ENCODE measurements at regions not wholly inside any gene's neighbourhood (a gene's known extent, or its start where the extent isn't known, plus 50 kb on each side); places are given as distances from the start of the nearest gene placed in this dataset.

DNA sequence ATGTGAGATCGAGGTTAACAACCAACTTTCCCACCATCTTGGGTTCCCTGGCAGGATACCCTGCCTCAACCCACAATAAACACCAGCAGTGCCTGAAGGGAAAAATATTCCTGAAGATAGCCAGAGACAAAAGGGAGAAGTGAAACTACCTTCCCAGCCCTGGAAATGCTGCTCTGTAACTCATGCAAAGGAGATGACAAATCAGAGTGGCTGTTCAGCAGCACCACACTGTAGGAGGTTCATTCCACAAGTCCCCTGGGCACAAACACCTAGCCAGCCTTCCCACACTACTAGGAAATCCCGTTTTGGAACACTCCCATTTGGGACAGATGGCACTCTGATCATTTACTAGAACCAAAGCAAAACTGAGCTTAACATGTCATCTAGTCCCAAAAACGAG lies 190.7 kb upstream of the RBBP8 start:
- no peak overlapping the region for H2BK12ac ChIP-seq (ENCODE audit: low read length)
- DNase-seq = no peak
- no peaks in the 10 kb centered on the region for H3K79me1 ChIP-seq (ENCODE audit: low read length)
- no peak overlapping the region for H4K12ac ChIP-seq (ENCODE audit: low read depth, low read length)
- no peaks in the 10 kb centered on the region for H3K9me3 ChIP-seq (ENCODE audit: insufficient read depth, low read depth, low read length)
- H2AFZ ChIP-seq (ENCODE audit: insufficient read depth, low read length, poor library complexity) = no peak overlapping the region
- no peak overlapping the region for H2BK5ac ChIP-seq (ENCODE audit: low read depth, low read length, poor library complexity)
- no peak overlapping the region for H3K4me3 ChIP-seq (ENCODE audit: low read depth, low read length)
- H2AK5ac ChIP-seq (ENCODE audit: low read length) = no peak overlapping the region
- H4K91ac ChIP-seq (ENCODE audit: low read depth, low read length) = no peak overlapping the region
- no peak overlapping the region for H3K18ac ChIP-seq (ENCODE audit: low read length)
- H3K14ac ChIP-seq (ENCODE audit: low read length) = no peak overlapping the region
- no peaks in the 10 kb centered on the region for H3K4me1 ChIP-seq (ENCODE audit: control insufficient read depth in 1 of 2, insufficient read depth in 2 of 2, low read length in 2 of 2)
- H3K9ac ChIP-seq (ENCODE audit: low read length) = no peak overlapping the region
- H2BK120ac ChIP-seq (ENCODE audit: insufficient read depth, low read length, poor library complexity) = no peak overlapping the region
- H3K23ac ChIP-seq (ENCODE audit: low read length) = no peak overlapping the region
- H3K4me2 ChIP-seq (ENCODE audit: low read length) = no peak overlapping the region
- no peaks in the 10 kb centered on the region for H3K36me3 ChIP-seq (ENCODE audit: control insufficient read depth in 1 of 2, insufficient read depth in 2 of 2, low read length in 2 of 2)
- H4K8ac ChIP-seq (ENCODE audit: low read depth, low read length) = no peak overlapping the region
- H3K27ac ChIP-seq (ENCODE audit: low read depth, low read length) = no peak overlapping the region
- no CpG with 5 or more reads among the region's 3 CpGs for WGBS (ENCODE audit: extremely low coverage, insufficient coverage, insufficient read length)
- H3K79me2 ChIP-seq (ENCODE audit: control insufficient read depth, insufficient read depth, low read length, poor library complexity) = no peaks in the 10 kb centered on the region
- no peak overlapping the region for H3K4ac ChIP-seq (ENCODE audit: low read depth, low read length)
- no peaks in the 10 kb centered on the region for H3K27me3 ChIP-seq (ENCODE audit: insufficient read depth, low read length)

DNA sequence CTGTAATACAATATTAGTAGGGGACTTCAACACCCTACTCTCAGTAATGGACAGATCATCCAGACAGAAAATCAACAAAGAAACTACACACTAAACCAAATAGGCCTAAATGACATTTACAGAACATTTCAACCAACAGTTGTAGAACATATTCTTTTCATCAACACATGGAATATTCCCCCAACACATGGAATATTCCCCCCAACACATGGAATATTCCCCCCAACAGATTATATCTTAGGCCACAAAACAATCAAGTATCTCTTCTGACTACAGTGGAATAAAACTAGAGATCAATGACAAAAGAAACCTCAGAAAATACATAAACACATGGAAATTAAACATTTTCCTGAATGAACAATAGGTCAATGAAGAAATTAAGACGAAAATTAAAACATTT lies 187.2 kb upstream of the RBBP8 start:
- H3K4me3 ChIP-seq (ENCODE audit: low read depth, low read length) = no peak overlapping the region
- no peak overlapping the region for H3K9ac ChIP-seq (ENCODE audit: low read length)
- no peak overlapping the region for H3K27ac ChIP-seq (ENCODE audit: low read depth, low read length)
- DNase-seq = no peak
- no peak overlapping the region for H3K4ac ChIP-seq (ENCODE audit: low read depth, low read length)
- H4K91ac ChIP-seq (ENCODE audit: low read depth, low read length) = no peak overlapping the region
- H3K9me3 ChIP-seq (ENCODE audit: insufficient read depth, low read depth, low read length) = no peaks in the 10 kb centered on the region
- H2AFZ ChIP-seq (ENCODE audit: insufficient read depth, low read length, poor library complexity) = no peak overlapping the region
- no peaks in the 10 kb centered on the region for H3K79me1 ChIP-seq (ENCODE audit: low read length)
- H3K18ac ChIP-seq (ENCODE audit: low read length) = no peak overlapping the region
- H3K36me3 ChIP-seq (ENCODE audit: control insufficient read depth in 1 of 2, insufficient read depth in 2 of 2, low read length in 2 of 2) = no peaks in the 10 kb centered on the region
- no peak overlapping the region for H2BK12ac ChIP-seq (ENCODE audit: low read length)
- H3K14ac ChIP-seq (ENCODE audit: low read length) = no peak overlapping the region
- H4K8ac ChIP-seq (ENCODE audit: low read depth, low read length) = no peak overlapping the region
- no peak overlapping the region for H2BK5ac ChIP-seq (ENCODE audit: low read depth, low read length, poor library complexity)
- no peak overlapping the region for H3K4me2 ChIP-seq (ENCODE audit: low read length)
- no peaks in the 10 kb centered on the region for H3K4me1 ChIP-seq (ENCODE audit: control insufficient read depth in 1 of 2, insufficient read depth in 2 of 2, low read length in 2 of 2)
- no peak overlapping the region for H4K12ac ChIP-seq (ENCODE audit: low read depth, low read length)
- H3K23ac ChIP-seq (ENCODE audit: low read length) = no peak overlapping the region
- H3K27me3 ChIP-seq (ENCODE audit: insufficient read depth, low read length) = no peaks in the 10 kb centered on the region
- no peak overlapping the region for H2AK5ac ChIP-seq (ENCODE audit: low read length)
- no peaks in the 10 kb centered on the region for H3K79me2 ChIP-seq (ENCODE audit: control insufficient read depth, insufficient read depth, low read length, poor library complexity)
- no CpG with 5 or more reads among the region's 1 CpG for WGBS (ENCODE audit: extremely low coverage, insufficient coverage, insufficient read length)
- H2BK120ac ChIP-seq (ENCODE audit: insufficient read depth, low read length, poor library complexity) = no peak overlapping the region

DNA sequence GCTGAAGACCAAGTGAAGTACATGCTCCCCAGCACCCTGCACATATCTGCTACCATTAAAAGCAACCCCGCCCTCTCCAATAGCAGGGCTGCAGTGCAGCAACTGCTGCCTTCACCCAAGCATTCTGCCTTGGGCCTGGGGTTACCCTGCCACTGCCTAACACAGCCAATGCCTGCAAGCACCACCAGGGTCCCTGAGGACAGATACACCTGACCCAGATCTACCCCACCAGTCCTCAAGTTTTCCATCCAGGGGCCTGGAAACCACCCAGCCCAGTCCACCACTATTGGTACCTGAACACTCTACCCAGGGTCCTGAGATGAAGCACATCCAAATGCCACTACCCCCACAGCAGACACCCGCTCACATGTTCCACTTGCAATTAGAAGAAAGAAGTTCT lies 181.1 kb upstream of the RBBP8 start:
- Histone ChIP-seq H2BK5ac (ENCODE audit: low read depth, low read length, poor library complexity) (no peak overlapping the region), H3K79me2 (ENCODE audit: control insufficient read depth, insufficient read depth, low read length, poor library complexity) (no peaks in the 10 kb centered on the region), H3K14ac (ENCODE audit: low read length) (no peak overlapping the region), H3K4me2 (ENCODE audit: low read length) (no peak overlapping the region), H3K79me1 (ENCODE audit: low read length) (no peaks in the 10 kb centered on the region), H4K8ac (ENCODE audit: low read depth, low read length) (no peak overlapping the region), H3K27me3 (ENCODE audit: insufficient read depth, low read length) (no peaks in the 10 kb centered on the region), H3K18ac (ENCODE audit: low read length) (no peak overlapping the region), H2BK12ac (ENCODE audit: low read length) (no peak overlapping the region), H3K36me3 (ENCODE audit: control insufficient read depth in 1 of 2, insufficient read depth in 2 of 2, low read length in 2 of 2) (no peaks in the 10 kb centered on the region), H2AK5ac (ENCODE audit: low read length) (no peak overlapping the region), H3K4me1 (ENCODE audit: control insufficient read depth in 1 of 2, insufficient read depth in 2 of 2, low read length in 2 of 2) (no peaks in the 10 kb centered on the region), H4K12ac (ENCODE audit: low read depth, low read length) (no peak overlapping the region), H4K91ac (ENCODE audit: low read depth, low read length) (no peak overlapping the region), H3K9ac (ENCODE audit: low read length) (no peak overlapping the region), H3K23ac (ENCODE audit: low read length) (no peak overlapping the region), H2BK120ac (ENCODE audit: insufficient read depth, low read length, poor library complexity) (no peak overlapping the region), H3K9me3 (ENCODE audit: insufficient read depth, low read depth, low read length) (no peaks in the 10 kb centered on the region), H3K4me3 (ENCODE audit: low read depth, low read length) (no peak overlapping the region), H3K4ac (ENCODE audit: low read depth, low read length) (no peak overlapping the region), H2AFZ (ENCODE audit: insufficient read depth, low read length, poor library complexity) (no peak overlapping the region), H3K27ac (ENCODE audit: low read depth, low read length) (no peak overlapping the region)
- DNase-seq = no peak
- no CpG with 5 or more reads among the region's 2 CpGs for WGBS (ENCODE audit: extremely low coverage, insufficient coverage, insufficient read length)

DNA sequence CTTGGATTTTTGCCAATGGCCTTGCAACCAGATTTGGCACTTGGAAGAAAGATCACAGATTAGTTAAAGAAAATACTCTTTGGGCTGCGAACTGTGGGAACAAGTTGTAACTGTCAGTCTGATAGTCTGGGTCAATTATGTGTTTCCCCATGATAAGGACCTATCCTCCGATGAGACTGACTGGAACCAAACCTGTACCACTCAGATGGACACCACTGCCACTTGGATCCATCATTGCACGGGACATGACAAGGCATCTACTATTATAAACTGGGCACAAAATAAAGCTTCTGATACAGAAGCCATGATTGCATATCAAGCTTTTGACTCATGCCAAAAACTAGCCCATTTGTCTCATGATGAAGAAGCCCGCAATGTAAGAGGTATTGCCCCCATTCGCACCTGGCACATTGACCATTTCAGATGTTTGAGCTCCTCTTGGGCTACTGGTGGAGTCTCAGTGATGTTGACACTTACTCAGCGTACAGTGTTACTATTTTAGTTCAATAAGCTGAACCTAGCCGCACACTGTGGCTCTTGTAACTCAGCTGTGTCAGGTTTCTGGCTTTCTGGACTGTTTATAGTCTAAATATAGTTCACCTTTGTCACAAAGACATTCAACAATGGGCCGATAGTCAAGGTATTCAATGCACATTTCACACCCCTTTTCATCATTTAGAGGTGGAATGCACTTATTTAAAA lies 179.8 kb upstream of the RBBP8 start:
- no peak overlapping the region for H2BK12ac ChIP-seq (ENCODE audit: low read length)
- DNase-seq = no peak
- no peak overlapping the region for H4K8ac ChIP-seq (ENCODE audit: low read depth, low read length)
- no peak overlapping the region for H3K18ac ChIP-seq (ENCODE audit: low read length)
- no peak overlapping the region for H3K4me2 ChIP-seq (ENCODE audit: low read length)
- H3K27me3 ChIP-seq (ENCODE audit: insufficient read depth, low read length) = no peaks in the 10 kb centered on the region
- no peak overlapping the region for H2BK120ac ChIP-seq (ENCODE audit: insufficient read depth, low read length, poor library complexity)
- no peak overlapping the region for H2AFZ ChIP-seq (ENCODE audit: insufficient read depth, low read length, poor library complexity)
- H3K4me3 ChIP-seq (ENCODE audit: low read depth, low read length) = no peak overlapping the region
- H2AK5ac ChIP-seq (ENCODE audit: low read length) = no peak overlapping the region
- no peaks in the 10 kb centered on the region for H3K9me3 ChIP-seq (ENCODE audit: insufficient read depth, low read depth, low read length)
- no peak overlapping the region for H4K12ac ChIP-seq (ENCODE audit: low read depth, low read length)
- H4K91ac ChIP-seq (ENCODE audit: low read depth, low read length) = no peak overlapping the region
- no peak overlapping the region for H3K9ac ChIP-seq (ENCODE audit: low read length)
- no peaks in the 10 kb centered on the region for H3K36me3 ChIP-seq (ENCODE audit: control insufficient read depth in 1 of 2, insufficient read depth in 2 of 2, low read length in 2 of 2)
- no peak overlapping the region for H3K23ac ChIP-seq (ENCODE audit: low read length)
- H3K14ac ChIP-seq (ENCODE audit: low read length) = no peak overlapping the region
- no CpG with 5 or more reads among the region's 8 CpGs for WGBS (ENCODE audit: extremely low coverage, insufficient coverage, insufficient read length)
- no peak overlapping the region for H3K27ac ChIP-seq (ENCODE audit: low read depth, low read length)
- no peaks in the 10 kb centered on the region for H3K4me1 ChIP-seq (ENCODE audit: control insufficient read depth in 1 of 2, insufficient read depth in 2 of 2, low read length in 2 of 2)
- no peak overlapping the region for H3K4ac ChIP-seq (ENCODE audit: low read depth, low read length)
- H2BK5ac ChIP-seq (ENCODE audit: low read depth, low read length, poor library complexity) = no peak overlapping the region
- no peaks in the 10 kb centered on the region for H3K79me2 ChIP-seq (ENCODE audit: control insufficient read depth, insufficient read depth, low read length, poor library complexity)
- no peaks in the 10 kb centered on the region for H3K79me1 ChIP-seq (ENCODE audit: low read length)

Data from trophoblast cell (in vitro differentiated cells and primary cell).